ENCODE measurements at regions not wholly inside any gene's neighbourhood (a gene's known extent, or its start where the extent isn't known, plus 50 kb on each side); places are given as distances from the start of the nearest gene placed in this dataset.
"Not testable (repeated sequence)": the region's sequence is repeated elsewhere in the genome, so short reads cannot be mapped to it uniquely, and the experiment has no call there.

- H3K27me3 ChIP-seq (replicated peaks; ENCODE audit: control insufficient read depth, insufficient read depth, low read length), result no peaks in the 10 kb centered on the region
- Mint-ChIP-seq H3K9me3 (ENCODE audit: unreplicated experiment) (peaks cover 52% of the 10 kb centered on the region), H3K4me3 (ENCODE audit: unreplicated experiment) (no peak overlapping the region), H3K36me3 (ENCODE audit: insufficient read depth, unreplicated experiment) (no peaks in the 10 kb centered on the region), H3K27me3 (ENCODE audit: insufficient read depth, unreplicated experiment) (no peaks in the 10 kb centered on the region), H3K27ac (ENCODE audit: unreplicated experiment) (no peak overlapping the region), H3K4me1 (ENCODE audit: low read depth, unreplicated experiment) (no peaks in the 10 kb centered on the region)
- H3K4me3 ChIP-seq (ENCODE audit: low read depth, low read length), result no peak overlapping the region
- no peaks in the 10 kb centered on the region for H3K4me1 ChIP-seq
- no peak for TF ChIP-seq CTCF (IDR thresholded peaks at IDR 0.05; ENCODE audit: insufficient read depth in 1 of 2, low read depth in 1 of 2, low read length in 1 of 2, severe bottlenecking in 1 of 2, unreplicated experiment in 1 of 2)
- intact Hi-C loops (cut with micrococcal nuclease; ENCODE audit: unreplicated experiment), result no loop called here
- ChIA-PET CTCF (no interaction called here), POLR2A (no interaction called here)
- DNase-seq, result no peak
- no TSS peak for BruUV-seq (replicated peaks)
- H3K9me3 ChIP-seq, result 0 out of 2 replicates have a peak, but pooled peaks cover 3% of the 10 kb centered on the region
- H3K36me3 ChIP-seq (ENCODE audit: control insufficient read depth, insufficient read depth, low read length), result no peaks in the 10 kb centered on the region
Observed at GRCh38 chr19:57033576-57033975, 86.2 kb upstream of the USP29 start.

GRCh38 chr19:57034544-57034943 lies 85.2 kb upstream of the USP29 start:
- Mint-ChIP-seq H3K4me1 (ENCODE audit: low read depth, unreplicated experiment) (no peaks in the 10 kb centered on the region), H3K27ac (ENCODE audit: unreplicated experiment) (no peak overlapping the region), H3K4me3 (ENCODE audit: unreplicated experiment) (no peak overlapping the region), H3K36me3 (ENCODE audit: insufficient read depth, unreplicated experiment) (no peaks in the 10 kb centered on the region), H3K9me3 (ENCODE audit: unreplicated experiment) (peaks cover 58% of the 10 kb centered on the region), H3K27me3 (ENCODE audit: insufficient read depth, unreplicated experiment) (no peaks in the 10 kb centered on the region)
- DNase-seq, result no peak
- Histone ChIP-seq H3K9me3 (no peaks in the 10 kb centered on the region; the same call in 1 of the 2 replicates), H3K27me3 (replicated peaks; ENCODE audit: control insufficient read depth, insufficient read depth, low read length) (no peaks in the 10 kb centered on the region), H3K4me3 (ENCODE audit: low read depth, low read length) (no peak overlapping the region), H3K36me3 (ENCODE audit: control insufficient read depth, insufficient read depth, low read length) (no peaks in the 10 kb centered on the region), H3K4me1 (no peaks in the 10 kb centered on the region)
- no peak for TF ChIP-seq CTCF (IDR thresholded peaks at IDR 0.05; ENCODE audit: insufficient read depth in 1 of 2, low read depth in 1 of 2, low read length in 1 of 2, severe bottlenecking in 1 of 2, unreplicated experiment in 1 of 2)
- POLR2A ChIA-PET, result no interaction called here
- BruUV-seq (replicated peaks), result no TSS peak
- intact Hi-C loops (cut with micrococcal nuclease; ENCODE audit: unreplicated experiment), result no loop called here
- CTCF ChIA-PET, result no interaction called here

- intact Hi-C loops (cut with micrococcal nuclease; ENCODE audit: unreplicated experiment); BruUV-seq (replicated peaks); H3K36me3 Mint-ChIP-seq (ENCODE audit: insufficient read depth, unreplicated experiment); H3K4me3 Mint-ChIP-seq (ENCODE audit: unreplicated experiment); H3K4me3 ChIP-seq (ENCODE audit: low read depth, low read length); H3K27me3 ChIP-seq (replicated peaks; ENCODE audit: control insufficient read depth, insufficient read depth, low read length); H3K27ac Mint-ChIP-seq (ENCODE audit: unreplicated experiment); H3K27me3 Mint-ChIP-seq (ENCODE audit: insufficient read depth, unreplicated experiment); H3K36me3 ChIP-seq (ENCODE audit: control insufficient read depth, insufficient read depth, low read length); H3K4me1 ChIP-seq; DNase-seq; CTCF ChIA-PET; H3K4me1 Mint-ChIP-seq (ENCODE audit: low read depth, unreplicated experiment); POLR2A ChIA-PET; H3K9me3 ChIP-seq: not testable (repeated sequence)
- H3K9me3 Mint-ChIP-seq (ENCODE audit: unreplicated experiment), result peaks cover 65% of the 10 kb centered on the region
Observed at GRCh38 chr19:57035740-57036139, 84.0 kb upstream of the USP29 start.

- Histone ChIP-seq H3K27me3 (replicated peaks; ENCODE audit: control insufficient read depth, insufficient read depth, low read length) (no peaks in the 10 kb centered on the region), H3K4me3 (ENCODE audit: low read depth, low read length) (no peak overlapping the region), H3K4me1 (no peaks in the 10 kb centered on the region), H3K9me3 (peaks cover 10% of the 10 kb centered on the region), H3K36me3 (ENCODE audit: control insufficient read depth, insufficient read depth, low read length) (no peaks in the 10 kb centered on the region)
- Mint-ChIP-seq H3K36me3 (ENCODE audit: insufficient read depth, unreplicated experiment) (no peaks in the 10 kb centered on the region), H3K4me1 (ENCODE audit: low read depth, unreplicated experiment) (no peaks in the 10 kb centered on the region), H3K27me3 (ENCODE audit: insufficient read depth, unreplicated experiment) (no peaks in the 10 kb centered on the region), H3K27ac (ENCODE audit: unreplicated experiment) (no peak overlapping the region), H3K4me3 (ENCODE audit: unreplicated experiment) (no peak overlapping the region), H3K9me3 (ENCODE audit: unreplicated experiment) (peaks cover 70% of the 10 kb centered on the region)
- BruUV-seq (replicated peaks), result no TSS peak
- ChIA-PET CTCF (no interaction called here), POLR2A (no interaction called here)
- no peak for TF ChIP-seq CTCF (IDR thresholded peaks at IDR 0.05; ENCODE audit: insufficient read depth in 1 of 2, low read depth in 1 of 2, low read length in 1 of 2, severe bottlenecking in 1 of 2, unreplicated experiment in 1 of 2)
- intact Hi-C loops (cut with micrococcal nuclease; ENCODE audit: unreplicated experiment), result no loop called here
- no peak for DNase-seq
Observed at GRCh38 chr19:57037556-57037955, 82.2 kb upstream of the USP29 start.
